ENCODE measurements at regions not wholly inside any gene's neighbourhood (a gene's known extent, or its start where the extent isn't known, plus 50 kb on each side); places are given as distances from the start of the nearest gene placed in this dataset.
A peak's percentile ranks its signal among the peaks of the same experiment; 100 is the strongest.
"Not testable (repeated sequence)": the region's sequence is repeated elsewhere in the genome, so short reads cannot be mapped to it uniquely, and the experiment has no call there.

- no peak for DNase-seq
Observed at GRCh38 chr6:120484146-120484545, 850.1 kb downstream of the TBC1D32 start.

DNA sequence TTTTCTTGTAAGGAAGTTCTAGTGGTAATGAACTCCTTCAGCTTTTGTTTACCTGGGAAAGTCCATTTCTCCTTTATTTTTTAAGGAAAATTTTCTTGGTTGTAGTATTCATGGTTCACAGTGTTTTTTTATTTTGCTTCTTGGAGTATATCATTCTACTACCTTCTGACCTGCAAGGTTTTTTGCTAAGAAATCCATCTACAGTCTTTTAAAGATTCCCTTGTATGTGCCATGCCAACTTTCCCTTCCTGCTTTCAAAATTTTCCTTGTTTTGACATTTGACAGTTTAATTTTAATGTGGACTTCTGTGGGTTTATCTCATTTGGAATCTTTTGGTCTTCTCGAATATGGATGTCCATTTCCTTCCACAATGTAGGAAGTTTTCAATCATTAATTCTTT is 855.6 kb downstream of the TBC1D32 start:
- no peak for DNase-seq

- no peak for DNase-seq
Observed at GRCh38 chr6:120473804-120474203, 860.5 kb downstream of the TBC1D32 start.

GRCh38 chr6:120468486-120468885 is 865.8 kb downstream of the TBC1D32 start:
- DNase-seq: no peak

- no peak for DNase-seq
Observed at GRCh38 chr6:120451508-120451907, 882.8 kb downstream of the TBC1D32 start.

- DNase-seq: no peak
Observed at GRCh38 chr6:120447605-120448004, 886.7 kb downstream of the TBC1D32 start.

DNA sequence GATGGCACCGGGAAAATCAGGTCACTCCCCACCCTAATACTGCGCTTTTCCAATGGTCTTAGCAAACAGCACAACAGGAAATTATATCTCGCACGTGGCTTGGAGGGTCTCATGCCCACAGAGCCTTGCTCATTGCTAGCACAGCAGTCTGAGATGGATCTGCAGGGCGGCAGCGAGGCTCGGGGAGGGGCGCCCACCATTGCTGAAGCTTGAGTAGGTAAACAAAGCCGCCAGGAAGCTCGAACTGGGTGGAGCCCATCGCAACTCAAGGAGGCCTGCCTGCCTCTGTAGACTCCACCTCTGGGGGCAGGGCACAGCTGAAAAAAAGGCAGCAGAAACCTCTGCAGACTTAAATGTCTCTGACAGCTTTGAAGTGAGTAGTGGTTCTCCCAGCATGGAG is 901.4 kb downstream of the TBC1D32 start:
- not testable (repeated sequence) for DNase-seq

- DNase-seq: no peak
Observed at GRCh38 chr6:120431841-120432240, 902.4 kb downstream of the TBC1D32 start.

DNA sequence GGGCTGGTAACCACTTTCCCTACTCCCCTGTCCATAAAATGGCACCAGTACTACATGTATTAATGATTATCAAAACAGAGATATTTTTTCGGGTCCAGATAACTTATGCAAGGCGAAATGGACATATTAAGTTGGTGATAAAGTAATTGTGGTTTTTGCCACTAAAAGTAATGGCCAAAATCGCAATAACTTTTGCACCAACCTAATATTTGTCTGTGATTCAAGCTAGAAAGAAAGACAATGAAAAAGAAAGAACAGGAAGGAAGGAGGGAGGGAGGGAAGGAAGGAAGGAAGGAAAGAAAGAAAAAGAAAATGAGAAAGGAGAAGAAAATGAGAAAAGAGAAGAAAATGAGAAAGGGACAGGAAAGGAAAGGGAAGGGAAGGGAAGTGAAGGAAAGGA is 922.9 kb downstream of the TBC1D32 start:
- no peak for DNase-seq

- DNase-seq: no peak
Observed at GRCh38 chr6:120410586-120410985, 923.7 kb downstream of the TBC1D32 start.

DNA sequence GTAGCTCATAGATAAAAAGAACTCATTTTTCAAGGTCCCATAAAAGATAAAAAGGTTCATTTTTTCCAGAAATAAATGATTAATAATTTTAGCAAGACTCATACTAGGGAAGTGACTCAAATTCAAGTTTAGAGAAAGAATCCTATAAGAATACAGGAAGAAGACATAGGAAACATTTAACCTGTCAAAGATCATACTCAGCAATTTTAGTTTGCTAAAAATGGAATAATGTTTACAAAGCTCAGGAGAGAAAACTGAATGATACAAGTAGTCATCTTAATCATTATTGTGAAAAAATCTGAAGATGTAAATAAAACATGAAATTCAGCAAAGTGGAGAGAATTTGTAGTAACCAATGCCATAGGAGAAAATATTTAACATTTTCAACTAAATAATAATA is 926.6 kb downstream of the TBC1D32 start:
- DNase-seq: no peak

GRCh38 chr6:120405947-120406346 is 928.3 kb downstream of the TBC1D32 start:
- no peak for DNase-seq

DNA sequence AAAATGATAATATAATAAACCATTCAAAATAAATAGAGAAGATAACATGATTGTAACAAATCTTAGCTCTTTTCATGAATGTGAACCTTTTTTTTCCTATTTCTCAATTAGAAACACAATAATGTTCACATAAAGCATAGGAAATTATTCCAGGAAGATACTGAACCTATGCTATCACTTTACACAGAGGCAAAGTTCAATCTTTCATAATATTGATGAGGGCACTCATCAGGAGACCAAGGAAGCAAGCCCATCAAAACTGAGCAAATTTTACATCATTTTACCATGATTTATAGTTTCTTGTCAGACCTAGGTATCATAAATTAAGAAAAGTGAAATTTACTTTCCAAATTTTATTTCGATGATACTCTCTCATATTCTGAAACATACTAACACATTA is 938.5 kb downstream of the TBC1D32 start:
- no peak for DNase-seq

DNA sequence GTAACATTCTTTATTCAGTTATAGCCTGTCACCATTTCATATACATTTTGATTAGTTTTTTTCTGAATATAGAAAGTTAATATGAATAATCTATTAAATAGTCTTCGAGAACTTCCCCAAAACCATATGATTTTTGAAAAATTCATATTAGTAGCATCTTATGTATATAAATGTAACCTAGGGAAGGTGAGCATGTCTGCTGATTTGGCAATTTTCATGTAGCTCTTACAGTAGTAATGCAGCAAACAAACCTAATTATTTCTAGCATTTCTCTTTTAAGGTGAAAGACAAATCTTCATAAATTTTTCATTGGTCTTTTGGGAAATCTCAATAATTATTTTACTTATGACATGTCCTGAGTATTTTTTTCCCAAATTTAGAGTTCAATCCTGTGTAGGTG is 939.0 kb downstream of the TBC1D32 start:
- no peak for DNase-seq

DNA sequence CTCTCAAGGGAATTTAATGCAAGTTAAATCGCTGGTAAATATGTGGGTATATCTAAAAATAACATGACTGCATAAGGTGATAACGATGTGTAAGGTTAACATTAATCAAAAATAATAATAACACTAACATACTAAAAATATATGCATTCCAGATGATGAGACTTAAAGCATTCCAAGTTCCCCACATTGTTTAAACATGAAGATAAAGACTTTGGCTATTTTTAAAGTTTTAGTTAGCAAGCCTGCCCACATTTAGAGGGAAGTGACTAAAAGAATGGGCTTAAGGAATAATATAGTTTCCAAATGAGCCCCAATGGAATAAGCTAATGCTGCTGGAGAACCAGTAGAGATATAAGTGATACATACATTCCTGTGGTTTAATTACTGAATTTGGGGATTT is 941.3 kb downstream of the TBC1D32 start:
- peak; percentile 80 for DNase-seq

DNA sequence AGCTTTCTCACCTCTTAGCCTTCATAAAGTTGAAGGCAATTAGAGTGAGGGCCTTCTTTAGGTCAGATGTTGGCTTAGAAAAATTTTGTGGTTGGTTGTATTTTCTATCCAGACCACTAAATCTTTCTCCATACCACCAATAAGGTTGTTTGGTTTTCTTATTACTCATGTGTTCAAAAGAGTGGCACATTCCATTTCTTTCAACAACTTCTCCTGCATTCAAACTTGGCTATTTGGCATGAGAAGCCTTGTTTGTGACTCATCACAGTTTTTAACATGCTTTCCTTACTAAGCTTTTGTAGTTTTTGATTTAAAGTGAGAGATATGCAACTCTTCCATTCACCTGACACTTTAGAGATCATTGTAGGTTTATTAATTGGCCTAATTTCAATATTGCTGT is 949.6 kb downstream of the TBC1D32 start:
- peak; percentile 83 for DNase-seq

DNA sequence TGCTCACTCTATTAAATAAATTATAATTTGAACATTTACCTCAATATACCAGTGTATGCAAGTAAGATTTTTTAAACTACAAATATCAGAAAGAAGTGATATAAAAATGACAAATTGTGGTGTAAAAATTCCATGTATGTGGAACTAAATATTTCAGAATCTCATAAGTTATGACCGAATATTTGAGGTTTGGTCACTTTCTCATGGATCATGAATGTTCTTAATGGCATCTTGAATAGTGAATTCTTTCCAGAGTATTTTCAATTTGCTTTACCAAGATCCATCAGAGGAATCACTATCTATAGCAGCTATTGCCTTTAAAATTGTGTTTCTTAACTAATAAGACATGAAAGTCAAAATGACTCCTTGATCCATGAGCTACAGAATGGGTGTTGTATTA is 950.6 kb downstream of the TBC1D32 start:
- peak; percentile 54 for DNase-seq

- peak; percentile 49 for DNase-seq
Observed at GRCh38 chr6:120378582-120379220, 955.6 kb downstream of the TBC1D32 start.

- no peak for DNase-seq
Observed at GRCh38 chr6:120373185-120373584, 961.1 kb downstream of the TBC1D32 start.

DNA sequence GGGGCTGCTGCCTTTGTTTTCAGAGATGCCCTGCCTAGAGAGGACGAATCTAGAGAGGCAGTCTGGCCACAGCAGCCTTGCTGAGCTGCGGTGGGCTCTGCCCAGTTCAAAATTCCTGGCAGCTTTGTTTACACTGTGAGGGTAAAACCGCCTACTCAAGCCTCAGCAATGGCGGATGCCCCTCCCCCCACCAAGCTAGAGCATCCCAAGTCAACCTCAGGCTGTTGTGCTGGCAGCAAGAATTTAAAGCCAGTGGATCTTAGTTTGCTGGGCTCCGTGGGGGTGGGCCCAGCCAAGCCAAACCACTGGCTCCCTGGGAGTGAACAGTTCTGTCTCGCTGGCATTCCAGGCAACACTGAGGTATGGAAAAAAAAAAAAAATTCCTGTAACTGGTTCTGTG is 970.9 kb downstream of the TBC1D32 start:
- peak; percentile 6 for DNase-seq

DNA sequence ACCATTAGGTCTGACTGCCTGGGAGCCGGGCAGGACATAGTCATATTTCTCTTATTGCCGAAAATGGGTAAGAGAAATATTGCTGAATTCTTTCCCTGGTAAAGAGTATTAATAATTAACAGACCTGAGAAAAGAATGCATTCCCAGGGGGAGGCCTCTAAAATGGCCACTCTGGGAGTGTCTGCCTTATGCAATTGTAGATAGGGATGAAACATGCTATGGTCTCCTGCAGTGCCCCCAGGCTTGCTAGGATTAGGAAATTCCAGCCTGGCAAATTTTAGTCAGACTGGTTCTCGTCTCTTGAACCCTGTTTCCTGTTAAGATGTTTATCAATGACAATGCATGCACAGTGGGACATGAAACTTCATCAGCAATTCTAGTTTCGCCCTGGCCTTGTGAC is 975.7 kb downstream of the TBC1D32 start:
- not testable (repeated sequence) for DNase-seq

DNA sequence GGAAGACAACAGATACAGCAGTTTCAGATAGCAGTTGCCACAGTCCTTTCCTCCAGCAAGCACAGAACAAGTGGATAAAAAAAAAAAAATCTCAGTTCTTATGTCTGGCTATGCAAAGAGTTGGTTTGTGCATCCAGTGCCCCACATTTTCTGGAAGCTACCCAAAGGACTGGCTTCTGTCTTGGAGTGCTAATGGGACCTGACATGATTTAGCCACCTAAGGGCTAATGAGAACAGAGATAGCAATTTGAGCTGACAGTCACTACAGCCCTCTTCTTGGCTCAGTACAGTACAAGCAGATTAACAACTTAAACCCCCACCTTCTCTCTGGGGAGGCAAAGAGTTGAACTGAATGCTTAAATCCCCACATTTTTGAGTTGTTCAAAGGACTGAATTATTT is 976.8 kb downstream of the TBC1D32 start:
- no peak for DNase-seq

- peak; percentile 71 for DNase-seq
Observed at GRCh38 chr6:120355822-120356221, 978.5 kb downstream of the TBC1D32 start.

DNA sequence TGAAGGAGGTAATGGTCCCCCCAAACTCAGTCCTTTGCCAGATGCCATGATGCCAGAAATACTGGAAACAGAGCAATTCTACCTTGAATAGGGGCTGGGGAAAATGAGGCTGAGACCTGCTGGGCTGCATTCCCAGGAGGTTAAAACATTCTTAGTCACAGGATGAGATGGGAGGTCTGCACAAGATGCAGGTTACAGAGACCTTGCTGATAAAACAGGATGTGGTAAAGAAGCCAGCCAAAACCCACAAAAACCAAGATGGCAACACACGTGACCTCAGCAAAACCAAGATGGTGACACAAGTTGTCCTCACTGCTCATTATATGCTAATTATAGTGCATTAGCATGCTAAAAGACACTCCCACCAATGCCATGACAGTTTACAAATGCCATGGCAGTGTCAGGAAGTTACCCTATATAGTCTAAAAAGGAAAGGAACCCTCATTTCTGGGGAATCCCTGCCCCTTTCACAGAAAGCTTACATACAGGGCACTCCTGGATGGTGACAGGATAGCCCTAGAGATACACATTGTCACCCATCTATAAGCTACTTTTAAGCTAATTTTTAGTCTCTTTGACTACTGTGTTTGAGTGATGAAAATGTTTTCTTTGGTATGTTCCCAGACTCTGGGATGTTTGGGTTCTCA is 979.7 kb downstream of the TBC1D32 start:
- DNase-seq: peak; percentile 31

GRCh38 chr6:120352491-120352890 is 981.8 kb downstream of the TBC1D32 start:
- no peak for DNase-seq

All from fibroblast of skin of back (primary cell).